Inferior parietal cortex (tissue), 1 donor: ENCODE measurements at regions not wholly inside any gene's neighbourhood (a gene's known extent, or its start where the extent isn't known, plus 50 kb on each side); places are given as distances from the start of the nearest gene placed in this dataset.

Experiments used
- DNase-seq: peaks from one replicate; pipeline ENCODE4 v3.0.0-alpha.2; 2016; ENCODE audit errors: extremely low spot score

DNA sequence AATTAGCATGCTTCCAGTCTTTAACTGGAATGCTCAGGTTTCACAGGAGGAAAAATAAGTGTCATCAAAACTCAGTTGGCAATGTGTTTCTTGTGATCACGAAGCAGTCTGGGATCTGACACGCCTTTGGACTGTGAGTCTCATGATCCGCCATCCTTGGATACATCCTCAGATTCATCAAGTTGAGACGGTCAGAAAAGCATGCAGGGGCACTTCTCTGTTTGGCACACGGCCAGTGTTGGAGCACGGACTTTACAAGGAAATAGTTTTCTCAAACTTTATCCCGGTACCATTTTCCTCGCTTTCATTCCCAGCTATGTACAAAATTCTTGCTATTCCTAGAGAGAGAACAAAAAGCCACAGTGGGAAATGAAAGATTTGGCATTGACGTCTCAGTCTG is 88.4 kb upstream of the PARP11 start:
- no peak for DNase-seq

DNA sequence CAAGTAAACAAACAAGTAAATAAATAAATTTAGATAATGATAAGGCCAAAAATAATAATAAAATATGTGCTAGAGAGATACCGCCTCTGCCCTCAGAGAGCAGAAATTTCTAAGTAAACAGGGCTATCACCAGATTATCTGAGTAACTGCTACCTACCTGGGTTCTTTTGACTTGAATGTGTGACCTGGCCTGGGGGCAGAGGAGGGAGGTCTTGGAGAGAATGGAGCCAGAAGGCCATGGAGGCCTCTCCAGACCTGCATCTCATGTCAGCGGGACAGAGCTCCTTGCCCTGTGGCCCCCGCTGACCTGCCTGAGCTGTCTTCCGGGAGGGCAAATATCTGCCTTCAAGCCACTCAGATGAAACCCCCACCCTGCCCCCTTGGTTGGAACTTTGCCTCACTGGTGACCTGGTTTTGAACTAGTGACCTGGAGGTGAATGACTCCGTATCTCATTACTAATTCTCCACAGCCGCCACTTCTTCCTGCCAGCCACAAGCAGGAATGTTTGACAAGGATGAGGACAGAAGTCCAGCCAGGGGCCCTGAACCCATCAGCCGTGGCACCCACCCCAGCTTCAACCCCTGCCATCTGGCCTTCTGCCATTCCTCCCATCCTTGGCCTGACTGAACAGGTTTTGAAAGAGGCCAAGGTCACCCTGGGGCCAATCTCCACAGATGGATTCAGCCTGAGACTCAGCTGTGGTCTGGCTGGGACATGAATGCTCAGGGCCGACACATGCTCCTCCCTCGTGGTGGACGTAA is 86.8 kb upstream of the PARP11 start:
- DNase-seq = no peak

DNA sequence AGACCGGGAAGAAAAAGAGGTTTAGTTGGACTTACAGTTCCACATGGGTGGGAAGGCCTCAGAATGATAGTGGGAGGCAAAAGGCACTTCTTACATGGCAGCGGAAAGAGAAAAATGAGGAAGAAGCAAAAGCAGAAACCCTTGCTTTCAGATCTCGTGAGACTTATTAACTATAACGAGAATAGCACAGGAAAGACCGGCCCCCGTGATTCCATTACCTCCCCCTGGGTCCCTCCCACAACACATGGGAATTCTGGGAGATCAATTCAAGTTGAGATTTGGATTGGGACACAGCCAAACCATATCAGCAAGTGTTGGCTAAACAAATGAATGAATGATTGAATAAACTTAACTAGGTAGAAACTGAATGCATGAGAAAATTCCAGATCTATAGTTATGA is 85.3 kb upstream of the PARP11 start:
- no peak for DNase-seq

DNA sequence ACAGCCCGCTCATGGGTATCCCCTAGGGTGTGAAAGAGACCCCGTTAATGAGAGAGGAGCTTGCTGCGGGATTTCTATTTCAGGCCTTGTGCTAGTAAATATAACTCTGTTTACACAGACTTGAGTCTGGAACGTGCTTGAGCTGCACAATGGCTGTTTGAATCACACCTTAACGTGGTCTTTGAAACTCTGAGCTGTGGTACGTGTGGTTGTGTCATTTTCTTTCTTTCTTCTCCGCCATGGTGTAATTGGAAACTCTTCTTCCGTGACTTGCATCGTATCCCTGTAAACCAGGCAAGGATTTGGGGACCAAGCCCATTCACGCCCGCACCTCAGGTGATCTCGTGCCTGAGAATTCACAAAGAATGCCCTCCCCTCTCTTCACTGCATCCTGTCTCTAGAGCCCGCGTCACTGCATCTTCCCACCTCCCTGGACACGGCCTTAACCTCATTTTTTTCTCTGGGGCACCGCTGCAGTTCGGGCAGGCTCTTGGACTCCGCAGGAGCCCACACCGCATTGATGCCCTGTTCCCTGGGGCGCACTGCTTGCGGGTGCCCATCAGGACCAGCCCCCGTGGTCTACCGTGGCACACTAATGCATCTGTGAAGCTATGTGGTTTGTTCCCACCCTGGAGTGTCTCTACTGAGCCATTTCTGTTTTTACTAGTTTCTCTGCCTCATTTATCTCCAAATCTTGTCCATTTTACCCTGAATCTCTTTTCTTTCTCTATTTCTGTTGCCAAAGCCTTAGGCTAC is 78.4 kb upstream of the PARP11 start:
- no peak for DNase-seq

DNA sequence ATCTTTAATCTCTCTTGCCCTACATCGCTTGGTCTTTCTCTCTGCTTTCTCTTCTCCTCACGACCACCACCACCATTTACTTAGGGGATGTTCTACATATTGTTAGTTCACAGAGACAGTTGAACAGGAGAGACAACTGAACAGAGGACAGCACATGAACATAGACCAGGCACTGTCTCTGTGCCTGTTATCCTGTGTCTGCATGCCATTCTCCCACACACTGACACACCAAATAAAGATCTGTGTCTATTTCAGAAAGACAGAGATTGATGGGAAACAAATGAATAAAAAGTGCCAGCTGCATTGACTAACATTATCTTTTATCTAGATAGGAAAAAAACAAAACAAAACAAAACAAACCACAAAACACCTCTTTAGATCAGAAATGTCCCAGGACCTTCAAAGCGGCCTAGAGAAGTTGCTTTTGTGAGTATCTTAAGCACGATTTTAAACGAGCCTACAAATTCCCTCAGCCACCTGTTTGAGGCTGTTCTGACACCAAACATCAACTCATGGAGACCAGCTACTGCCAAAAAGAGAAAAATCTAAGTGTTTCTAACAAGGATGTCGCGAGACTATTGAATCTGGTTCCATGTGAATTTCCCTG is 77.6 kb upstream of the PARP11 start:
- DNase-seq = no peak

DNA sequence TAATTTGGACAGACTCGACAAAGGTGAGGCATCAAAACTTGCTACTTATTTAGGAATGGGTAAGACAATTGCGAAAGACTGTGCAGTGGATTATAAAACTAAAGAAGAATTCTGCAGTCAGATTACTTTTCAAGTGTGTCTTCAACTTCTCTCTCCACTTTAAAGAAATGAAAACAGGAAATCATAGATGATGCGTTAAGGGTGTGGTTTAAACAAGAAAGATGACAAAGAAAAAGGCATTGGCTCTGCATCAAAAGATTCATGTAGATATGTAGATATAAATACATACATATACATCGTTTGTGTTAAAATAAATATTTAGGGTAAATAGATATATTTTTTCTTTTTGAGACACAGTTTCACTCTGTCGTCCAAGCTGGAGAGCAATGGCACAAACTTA is 74.6 kb upstream of the PARP11 start:
- no peak for DNase-seq

DNA sequence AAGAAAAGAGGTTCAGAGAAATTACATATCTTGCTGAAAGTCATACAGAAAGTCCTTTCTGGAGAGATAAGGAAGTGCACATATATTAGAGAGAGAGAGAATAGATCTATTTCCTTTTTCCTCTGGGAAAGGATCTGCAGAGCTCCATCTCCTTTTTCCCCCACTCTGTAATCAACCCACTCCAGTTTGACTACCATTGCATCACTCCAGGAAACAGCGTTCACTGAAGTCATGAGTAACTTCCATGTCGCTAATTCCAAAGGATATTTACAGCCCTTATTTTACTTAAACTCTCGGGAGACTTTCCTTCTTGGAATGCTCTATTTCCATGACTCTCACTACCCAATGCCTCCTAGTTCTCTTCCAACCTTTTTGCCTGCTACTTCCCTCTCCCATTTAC is 72.5 kb upstream of the PARP11 start:
- no peak for DNase-seq

DNA sequence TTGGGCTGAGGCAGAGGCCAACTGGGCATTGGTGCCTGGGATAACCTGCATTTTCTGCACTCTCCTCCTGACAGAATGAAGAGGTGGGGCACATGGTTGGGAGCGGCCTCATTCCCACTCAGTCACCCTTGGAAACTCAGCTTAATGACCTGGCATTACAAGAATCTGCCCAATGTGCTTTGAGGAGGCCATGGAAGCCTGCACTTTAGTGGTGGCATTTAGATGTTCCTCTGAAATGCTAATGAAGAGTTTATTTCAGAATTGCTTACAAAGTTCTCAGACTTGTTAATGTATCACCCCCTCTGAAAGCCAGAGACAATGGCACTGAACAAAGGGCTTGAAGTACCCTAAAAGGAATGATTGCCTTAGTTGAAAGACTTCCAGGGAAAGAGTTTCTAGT is 71.4 kb upstream of the PARP11 start:
- DNase-seq = no peak

DNA sequence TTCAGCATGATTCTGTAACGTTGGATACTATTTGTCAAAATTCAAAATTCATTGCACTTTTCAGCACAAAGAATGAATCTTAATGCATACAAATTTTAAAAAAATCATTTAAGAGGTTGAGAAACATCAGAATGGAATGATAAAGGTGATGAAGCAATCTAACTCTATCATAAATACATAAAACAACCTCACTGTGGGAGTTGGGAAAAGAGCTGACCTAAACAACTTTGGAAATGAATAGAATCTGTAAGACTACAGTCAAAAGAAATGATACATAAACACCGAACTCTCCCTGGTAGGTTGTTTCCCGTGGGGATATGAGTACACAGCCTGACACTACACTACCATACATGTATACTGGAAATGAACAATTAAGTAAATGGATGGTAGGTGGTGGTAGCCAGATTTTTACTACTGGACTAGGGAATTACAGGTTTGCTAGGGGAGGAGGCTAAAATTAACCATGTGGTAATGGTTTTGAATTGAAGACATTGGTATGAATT is 64.9 kb upstream of the PARP11 start:
- no peak for DNase-seq

DNA sequence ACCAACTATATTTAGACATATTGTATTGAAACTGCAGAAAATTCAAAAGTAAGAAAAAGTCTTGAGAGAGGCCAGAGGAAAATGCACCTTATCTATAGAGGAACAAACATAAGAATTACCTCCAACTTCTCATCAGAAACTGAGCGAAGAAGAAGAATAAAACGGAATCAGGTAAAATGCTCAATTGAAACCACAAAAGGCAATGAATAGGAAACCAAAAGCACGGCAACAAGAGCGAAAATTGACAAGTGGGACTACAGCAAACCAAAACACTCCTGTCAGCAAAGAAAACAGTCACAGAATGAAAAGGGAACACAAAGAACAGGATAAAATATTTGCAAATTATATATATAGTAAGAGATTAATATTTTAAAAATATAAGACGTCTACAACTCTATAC is 61.9 kb upstream of the PARP11 start:
- no peak for DNase-seq

DNA sequence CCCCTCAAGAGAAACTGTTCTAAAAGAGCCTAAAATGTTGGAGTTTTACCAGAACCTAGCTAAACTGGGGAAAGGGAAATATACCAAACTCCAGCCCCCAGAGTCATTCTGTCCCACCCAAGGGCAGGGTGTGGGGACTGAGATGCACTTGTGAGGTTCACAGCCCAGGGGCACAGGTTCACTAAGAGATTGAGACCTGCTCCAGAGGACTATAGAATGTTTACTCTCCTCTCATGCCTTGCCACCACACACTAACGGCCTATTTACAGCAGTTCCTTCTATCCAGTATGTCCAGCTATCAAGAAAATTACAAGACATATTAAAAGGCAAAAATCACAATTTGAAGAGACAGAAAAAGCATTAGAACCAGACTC is 60.6 kb upstream of the PARP11 start:
- DNase-seq = no peak

DNA sequence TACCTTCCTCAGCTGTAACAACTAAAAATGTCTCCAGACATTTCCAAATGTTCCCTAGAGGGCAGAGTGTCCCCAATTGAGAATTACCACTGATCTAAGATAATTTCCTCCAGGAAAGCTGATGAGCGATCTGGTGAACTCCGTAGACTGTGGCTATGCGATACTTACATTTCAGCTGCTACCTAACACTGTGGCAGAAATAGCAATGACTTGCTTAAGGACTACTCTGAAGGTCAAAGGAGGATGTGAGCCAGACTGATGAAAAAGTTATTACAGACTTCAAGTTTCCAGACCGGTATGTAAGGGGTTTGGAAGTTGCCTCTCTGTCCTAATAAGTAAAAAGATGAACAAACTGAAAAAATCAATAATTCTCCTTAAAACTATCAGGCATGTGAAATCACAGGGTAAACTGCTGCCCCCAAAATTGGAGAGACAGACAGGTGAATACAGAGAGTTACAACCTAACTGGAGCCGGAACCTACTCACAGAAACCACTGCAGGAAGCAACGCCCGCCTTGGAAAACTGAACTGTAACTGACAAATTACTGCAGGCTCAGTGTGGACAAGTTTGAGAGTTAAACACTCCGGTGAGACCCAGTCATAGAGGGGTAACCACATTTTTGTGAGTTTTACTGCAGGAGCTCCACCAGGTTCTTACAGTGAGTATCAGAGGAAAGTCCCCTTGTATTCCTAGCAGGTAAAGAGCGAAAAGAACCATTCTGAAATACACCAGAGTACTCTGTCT is 60.0 kb upstream of the PARP11 start:
- no peak for DNase-seq

DNA sequence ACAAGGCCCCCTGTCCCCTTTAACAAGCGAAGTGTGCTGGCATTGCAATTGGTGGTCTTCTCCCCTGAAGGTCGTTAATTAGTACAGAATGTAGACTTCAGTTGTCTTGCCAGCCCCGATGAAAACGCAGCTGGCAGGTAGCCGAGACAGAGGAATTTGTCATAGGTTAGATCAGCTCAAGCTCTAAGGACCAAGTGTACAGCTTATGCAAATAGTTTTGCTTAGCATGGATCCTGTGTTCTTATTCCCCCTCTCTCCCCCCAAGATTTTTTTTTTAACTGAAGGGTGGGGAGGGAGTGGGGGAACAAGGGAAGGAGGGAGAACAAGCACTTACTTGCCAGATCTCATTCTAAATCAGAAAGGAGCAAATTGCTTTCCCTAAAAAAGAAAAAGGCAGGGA is 58.6 kb upstream of the PARP11 start:
- no peak for DNase-seq

DNA sequence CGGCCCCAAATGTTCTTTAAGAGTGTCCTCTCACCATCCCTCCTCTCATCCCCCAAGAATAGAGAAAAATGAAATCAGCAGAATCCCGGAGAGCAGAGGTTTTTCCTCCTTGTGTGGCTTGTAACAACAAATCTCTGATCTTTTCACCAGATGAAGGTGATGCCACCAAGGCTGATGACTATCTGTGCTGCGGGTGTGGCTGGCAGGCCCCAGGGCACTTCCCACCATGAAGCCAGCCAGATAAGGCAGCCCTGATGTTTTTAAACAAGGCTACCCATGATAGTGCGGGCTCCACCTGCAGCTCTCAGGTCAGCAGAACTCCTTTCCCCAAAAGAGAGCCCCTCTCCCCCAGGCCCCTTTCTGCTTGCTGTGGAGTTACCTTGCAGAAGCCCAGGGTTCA is 58.0 kb upstream of the PARP11 start:
- no peak for DNase-seq

DNA sequence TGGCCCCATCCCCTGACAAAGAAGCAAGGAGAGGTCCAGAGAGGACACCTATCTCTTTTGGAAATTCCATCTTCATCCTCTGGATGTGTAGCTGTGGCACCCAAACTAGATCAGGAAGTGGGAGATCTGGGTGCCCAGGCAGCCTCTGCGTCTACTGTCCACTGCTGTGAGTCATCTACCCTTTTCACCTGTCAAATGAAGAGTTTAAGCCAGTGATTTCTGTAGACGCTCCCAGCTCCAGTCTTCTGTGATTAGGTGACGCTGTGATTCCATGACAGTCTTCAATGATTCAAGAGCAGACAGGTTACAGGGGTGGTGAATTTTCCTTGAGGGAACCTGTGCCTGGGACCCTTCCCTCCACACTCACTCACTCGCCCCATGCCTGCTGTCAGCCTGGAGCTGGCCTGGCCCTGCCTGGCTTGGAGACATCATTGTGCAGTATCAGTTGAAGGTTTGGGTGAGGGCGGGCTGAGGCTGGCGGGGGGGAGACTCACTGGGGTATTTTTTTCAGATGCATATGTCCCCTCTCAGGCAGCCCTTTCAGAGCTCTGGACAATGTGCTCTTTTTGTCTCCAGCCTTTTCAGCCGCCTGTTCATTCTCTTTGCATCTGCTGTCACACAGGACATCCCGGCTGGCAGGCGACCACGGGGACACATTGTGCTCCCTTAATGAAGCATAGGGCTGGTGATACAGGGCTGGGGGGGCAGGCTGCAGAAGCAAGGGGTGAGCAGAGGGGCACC is 56.8 kb upstream of the PARP11 start:
- DNase-seq = no peak

DNA sequence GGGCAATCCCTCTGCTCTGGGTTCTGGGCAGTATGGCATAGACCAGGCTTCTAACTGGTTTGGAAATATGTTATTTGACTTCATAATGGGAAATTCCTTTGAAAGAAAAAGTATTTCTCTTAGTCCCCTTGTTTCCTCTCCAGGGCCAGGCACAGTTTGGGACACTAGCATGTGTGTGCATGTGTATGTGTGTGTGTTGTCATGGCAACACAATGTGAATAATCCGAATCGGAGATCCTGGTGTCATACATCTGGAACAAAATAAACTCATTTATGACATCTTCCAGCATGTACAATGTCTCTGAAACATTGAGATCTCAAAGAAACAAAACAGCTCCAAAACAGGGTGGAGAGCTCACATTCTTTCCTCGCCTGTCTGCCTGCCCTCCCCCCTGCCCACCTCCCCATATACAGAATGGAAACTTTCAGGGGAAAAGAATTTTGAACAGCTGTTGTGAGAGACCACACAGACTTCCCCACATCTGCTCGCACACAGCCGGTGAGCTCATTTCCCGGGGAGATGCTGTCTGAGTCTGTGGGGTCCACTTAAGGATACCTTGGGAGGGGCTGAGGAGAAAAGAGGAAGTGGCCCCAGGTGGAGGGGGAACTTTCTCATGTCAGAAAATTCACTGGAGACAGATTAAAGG is 55.5 kb upstream of the PARP11 start:
- DNase-seq = no peak

DNA sequence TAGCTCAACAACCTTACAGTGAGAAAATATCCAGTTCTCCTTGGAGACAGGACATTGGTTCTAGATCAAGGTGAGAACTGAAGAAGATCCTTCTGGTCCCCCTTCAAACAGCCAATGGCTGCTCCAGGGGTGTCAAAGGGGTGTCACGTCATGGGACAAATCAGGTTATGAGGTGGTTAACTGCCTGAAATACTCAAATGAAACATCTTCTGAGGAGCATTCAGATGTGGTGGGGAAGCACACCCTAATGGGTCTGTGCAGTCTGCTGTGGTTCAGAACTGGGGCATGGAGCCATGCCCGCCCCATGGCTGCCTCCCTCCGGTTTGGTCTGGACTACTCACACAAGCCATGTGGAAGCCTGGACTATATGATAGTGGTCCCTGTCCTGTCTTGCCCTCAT is 52.4 kb upstream of the PARP11 start:
- DNase-seq = no peak

DNA sequence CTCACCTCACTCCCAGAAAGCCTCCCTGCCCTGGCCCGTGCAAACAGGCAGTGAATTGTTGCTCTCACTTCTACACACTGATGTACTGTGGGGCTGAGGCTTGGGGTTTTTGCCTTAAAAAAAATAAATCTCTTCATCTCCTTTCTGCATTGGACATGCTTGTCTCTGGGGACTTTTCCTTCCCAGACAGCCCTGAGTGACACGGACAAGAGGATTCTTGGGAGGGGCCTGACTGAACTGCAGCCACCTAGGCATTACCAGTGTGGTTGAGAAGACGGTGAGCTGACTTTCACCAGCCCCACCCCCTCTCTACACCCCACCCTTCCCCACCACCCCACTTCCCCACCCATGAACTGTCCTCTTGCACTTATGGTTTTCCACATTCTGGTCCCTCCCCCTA is 51.6 kb upstream of the PARP11 start:
- no peak for DNase-seq

DNA sequence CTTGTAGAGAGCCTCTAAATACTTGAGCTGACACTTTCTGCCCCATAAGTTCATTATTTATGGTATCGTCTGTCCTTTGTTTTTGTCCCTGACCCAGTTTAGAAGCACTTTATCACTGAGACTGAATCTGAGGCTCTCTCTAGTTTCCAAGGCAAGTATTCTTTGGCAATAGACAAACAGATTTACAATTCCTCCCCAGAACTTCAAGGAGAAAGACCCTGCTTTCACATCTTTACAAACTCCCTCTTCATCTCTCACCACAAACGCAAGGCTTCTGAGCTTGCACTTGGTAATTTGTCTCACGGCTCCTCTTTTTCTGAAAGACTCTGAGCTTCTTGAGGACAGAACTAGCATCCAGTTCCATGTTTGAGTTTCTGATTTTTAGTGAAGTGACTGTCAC is 49.8 kb upstream of the PARP11 start:
- DNase-seq = no peak
